ENCODE measurements at regions not wholly inside any gene's neighbourhood (a gene's known extent, or its start where the extent isn't known, plus 50 kb on each side); places are given as distances from the start of the nearest gene placed in this dataset.
"Not testable (repeated sequence)": the region's sequence is repeated elsewhere in the genome, so short reads cannot be mapped to it uniquely, and the experiment has no call there.

DNA sequence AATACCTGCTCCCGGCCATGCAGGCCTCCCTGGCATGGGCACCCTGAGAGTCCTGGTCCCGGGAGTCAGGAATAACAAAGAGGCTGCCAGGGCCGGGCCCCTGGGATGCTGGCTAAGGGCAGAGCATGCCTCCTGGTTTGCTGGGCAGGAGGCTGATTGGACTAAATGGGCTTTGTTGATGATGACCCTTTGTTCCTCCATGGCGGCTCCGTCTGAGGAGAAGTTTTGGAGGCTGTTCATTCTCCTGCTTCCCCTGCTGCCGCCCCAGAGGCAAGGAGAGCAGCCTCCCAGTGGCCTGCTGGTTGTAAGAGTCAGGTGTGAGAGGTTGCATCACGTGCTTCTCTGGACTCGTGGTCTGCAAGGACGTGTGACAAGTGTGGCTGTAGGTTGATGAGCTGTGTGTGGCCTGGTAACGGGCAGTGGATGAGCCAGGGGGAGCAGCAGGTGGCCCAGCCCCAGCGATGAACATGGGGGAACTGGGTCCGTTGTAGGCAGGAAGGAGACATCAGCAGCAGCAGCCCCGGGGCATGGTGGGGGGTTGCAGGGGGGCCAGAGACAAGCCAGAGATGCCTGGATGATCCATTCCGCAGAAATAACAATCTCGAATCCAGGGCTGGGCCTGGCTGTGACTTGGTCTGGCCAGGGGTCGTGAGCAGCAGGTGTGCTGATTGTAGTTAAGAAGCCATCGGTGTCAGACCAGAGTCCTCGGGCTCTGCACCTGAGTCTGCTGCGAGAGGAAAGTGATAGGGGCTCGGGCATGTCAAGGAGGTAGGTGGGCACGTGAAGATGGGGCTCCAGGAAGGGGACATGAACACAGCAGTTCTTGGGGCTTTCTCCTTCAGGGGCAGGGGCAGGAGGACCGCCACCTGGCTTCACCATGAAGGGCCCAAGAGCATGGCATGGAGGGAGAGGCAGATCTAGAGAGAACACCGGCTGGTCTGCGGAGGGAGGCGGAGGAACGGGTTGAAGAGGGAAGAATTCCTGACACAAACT lies 101.4 kb downstream of the TNFRSF13B start:
- DNase-seq: no peak

DNA sequence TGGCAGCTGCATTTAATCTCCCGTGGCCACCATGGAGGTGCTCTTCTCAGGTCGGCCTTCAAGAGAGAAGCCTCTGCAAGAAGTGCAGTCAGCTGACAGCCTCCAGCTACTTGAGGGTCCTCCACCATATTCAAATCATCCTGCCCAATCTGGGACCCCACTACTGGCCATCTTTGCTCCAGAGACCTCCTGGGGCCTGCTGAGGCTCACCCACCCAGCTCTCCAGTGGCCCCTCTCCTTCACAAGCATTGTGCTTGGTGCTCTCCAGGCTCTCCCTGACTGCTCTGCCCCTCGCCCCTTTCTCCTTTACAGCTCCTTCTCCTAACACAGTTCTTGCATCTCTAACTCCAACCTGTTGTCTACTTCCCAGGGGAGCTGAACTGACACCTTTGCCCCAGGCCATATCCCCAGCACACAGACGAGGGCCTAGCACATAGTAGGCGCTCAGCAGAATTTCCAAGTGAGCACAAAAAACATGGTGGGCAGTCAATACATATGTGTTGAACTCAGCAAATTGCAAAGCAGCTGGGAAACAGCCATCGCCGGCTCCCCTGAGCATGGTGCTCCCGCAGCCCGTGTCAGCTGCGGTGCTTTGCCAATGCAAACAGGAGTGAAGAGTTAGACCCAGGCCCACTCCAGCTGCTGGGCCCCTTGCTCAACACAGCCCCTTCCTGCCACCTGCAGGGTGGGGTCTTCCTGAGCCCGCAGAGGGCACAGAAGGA lies 102.2 kb downstream of the TNFRSF13B start:
- DNase-seq: not testable (repeated sequence)

DNA sequence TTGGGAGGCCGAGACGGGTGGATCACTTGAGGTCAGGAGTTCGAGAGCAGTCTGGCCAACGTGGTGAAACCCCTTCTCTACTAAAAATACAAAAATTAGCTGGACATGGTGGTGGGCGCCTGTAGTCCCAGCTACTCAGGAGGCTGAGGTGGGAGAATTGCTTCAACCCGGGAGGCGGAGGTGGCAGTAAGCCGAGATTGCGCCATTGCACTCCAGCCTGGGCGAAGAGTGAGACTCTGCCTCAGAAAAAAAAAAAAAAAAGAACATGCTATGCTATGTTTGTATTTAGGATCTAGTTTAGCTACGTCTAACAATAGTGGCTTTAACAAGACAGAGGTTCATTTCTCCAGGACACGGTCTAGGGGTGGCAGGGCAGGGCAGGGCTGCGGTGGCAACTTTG lies 103.3 kb downstream of the TNFRSF13B start:
- DNase-seq: not testable (repeated sequence)

DNA sequence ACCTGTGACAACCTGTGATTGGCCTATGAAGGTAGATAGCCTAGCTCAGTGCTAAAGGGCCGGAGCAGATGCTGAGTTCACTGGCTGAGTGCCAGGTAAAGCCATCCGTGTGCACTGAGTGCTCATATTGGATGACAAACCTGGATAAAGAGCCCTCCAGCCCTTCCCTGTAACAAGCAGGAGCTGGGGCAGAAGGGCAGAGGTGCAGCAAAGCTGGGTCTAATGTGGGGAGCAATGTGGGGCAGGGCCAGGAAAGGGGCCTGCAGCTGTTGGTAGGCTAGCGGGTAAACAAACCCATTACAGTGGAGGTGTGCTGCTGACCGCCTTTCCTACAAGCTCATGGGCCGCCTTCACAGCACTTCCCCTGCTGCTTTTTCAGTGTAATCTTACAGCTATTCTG lies 104.4 kb downstream of the TNFRSF13B start:
- not testable (repeated sequence) for DNase-seq

DNA sequence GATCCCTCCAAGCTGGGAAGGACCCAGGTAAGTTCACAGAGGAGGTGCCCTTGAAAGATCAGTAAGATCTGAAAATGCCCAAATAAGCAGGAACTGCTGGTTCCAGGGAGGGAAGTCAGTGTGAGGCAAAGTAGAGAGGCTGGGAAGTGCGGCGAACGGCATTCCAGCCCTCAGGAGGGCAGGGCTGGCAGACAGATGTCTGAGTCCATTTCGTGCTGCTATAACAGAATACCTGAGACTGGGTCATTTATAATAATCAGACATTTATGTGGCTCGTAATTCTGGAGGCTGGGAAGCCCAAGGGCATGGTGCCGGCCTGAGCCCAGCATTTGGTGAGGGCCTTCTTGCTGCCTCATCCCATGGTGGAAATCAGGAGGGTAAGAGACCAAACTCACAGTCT lies 105.1 kb downstream of the TNFRSF13B start:
- not testable (repeated sequence) for DNase-seq

DNA sequence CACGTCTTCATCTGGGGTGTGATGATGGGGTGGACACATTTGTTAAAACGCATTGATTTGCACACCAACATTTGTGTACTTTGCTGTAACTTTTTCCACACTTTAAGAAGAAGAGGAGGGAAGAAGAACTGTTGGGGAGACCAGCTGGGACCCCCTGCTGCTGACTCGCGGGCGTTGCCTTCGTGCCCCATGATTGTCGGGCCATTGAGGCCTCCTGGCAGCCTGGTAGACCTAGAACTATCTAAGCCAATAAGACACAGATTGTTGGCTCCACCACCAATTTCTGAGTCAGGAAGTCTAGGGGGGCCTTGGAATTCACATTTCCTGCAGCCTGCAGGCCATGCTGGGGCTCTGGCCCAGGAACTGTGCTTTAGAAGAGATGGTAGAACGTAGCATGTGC lies 105.5 kb downstream of the TNFRSF13B start:
- no peak for DNase-seq

DNA sequence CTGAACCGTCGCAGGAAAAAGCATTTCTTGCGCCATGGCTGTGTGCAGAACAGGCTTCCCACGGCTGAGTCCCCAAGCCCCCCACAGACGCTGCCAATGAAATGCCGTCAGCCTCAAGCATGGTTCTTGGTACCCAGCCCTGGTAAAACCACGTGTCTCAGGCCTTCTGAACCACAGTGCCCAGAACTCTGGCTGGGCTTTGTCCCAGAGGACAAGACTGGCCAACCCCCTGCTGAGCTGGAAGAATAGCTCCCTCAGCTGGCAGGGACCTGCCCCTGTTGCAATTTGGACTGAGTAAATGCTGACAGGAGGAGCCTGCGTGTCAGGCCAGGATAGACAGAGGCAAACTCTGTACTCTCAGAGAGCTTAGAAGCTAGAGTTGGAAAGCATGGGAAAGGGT lies 106.2 kb downstream of the TNFRSF13B start:
- DNase-seq: not testable (repeated sequence)

DNA sequence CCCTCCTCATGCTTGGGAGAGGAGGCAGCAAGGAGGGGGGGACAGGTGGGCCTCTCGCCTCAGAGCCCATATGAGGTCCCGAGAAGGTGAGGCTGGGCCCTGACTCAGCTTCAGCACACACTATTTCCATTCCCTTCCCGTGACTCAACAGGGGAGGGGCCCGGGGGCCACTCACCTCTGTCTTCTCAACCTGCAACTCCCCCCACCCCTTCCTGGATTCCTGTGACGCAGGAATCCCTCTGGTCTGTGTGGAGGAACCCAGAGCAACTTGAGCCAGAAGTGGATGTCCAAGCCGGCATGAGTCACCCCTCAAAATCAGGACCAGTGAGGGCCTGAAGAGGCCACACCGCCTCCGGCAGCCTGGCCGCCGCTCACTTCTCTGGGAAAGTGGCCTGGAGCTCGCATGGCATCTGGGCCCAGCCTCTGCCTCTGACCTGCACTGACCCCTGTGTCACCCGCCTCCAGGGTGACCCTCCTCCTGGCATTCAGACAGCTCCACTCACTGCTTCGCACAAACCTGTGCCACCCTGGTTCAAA lies 106.8 kb downstream of the TNFRSF13B start:
- DNase-seq: not testable (repeated sequence)

DNA sequence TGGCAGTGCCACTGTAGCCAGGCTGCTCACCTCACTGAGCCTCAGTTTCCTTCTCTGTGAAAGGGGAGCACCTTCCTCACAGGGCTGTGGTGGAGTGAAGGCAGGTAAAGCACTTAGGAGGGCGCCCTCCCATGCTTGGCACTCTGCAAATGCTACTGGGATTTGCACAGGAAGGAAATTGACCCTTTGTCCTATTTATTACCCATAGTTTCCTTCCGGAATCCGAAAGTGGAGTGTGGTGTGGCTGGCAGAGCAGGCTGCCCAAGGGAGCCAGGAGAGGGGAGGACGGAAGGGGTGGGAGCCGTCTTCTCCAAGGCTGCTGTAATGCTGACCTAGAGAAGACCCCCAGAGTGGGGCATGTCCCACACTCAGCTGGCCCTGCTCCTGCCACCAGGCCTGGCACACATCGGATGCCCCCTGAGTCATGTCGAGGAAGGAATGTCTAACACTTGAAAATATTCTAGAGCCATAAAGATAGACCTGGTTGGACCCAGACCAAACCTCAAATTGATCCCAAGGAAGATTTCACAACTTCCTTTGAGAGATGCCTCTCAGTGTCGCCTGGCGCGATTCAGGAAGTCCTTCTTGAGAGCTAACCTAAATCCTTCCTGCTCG lies 107.3 kb downstream of the TNFRSF13B start:
- DNase-seq: not testable (repeated sequence)

DNA sequence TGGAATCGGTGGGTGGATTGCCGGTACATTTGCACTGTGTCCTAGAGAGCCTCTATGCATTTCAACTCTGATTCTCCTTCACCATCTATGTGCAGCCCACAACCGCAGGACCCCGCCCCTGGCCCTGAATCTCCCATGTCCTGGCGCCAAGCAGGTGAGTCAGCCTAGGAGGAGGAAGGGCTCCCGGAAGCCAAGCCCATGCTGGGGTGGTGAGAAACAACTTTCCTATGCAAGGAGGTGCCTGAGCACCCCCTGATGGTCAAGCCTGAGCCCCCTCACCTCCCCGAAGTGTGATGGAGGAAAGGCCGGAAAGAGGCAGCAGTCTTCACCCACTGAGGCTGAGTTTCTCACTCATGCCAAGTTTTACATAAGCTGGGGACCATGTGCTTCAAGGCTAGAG lies 110.8 kb downstream of the TNFRSF13B start:
- DNase-seq: not testable (repeated sequence)

DNA sequence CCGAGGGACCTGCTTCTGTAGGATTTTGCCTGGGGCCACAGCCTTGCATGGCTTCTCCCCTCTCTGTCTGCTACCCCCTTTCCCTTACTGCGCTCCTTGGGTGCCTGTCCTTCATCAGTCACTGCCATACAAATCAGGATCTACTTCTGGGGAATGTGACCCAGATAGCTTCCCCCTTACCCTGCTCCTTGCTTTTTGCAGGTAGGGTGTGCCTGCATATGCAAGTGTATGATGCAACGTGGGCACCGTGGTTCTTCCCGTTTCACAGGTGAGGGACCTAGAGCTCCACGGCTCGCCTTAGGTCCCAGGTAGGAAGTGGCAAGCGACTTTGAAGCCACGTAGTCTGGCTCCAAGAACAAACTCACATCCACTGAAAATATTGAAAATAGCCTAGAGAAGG lies 111.5 kb downstream of the TNFRSF13B start:
- not testable (repeated sequence) for DNase-seq

DNA sequence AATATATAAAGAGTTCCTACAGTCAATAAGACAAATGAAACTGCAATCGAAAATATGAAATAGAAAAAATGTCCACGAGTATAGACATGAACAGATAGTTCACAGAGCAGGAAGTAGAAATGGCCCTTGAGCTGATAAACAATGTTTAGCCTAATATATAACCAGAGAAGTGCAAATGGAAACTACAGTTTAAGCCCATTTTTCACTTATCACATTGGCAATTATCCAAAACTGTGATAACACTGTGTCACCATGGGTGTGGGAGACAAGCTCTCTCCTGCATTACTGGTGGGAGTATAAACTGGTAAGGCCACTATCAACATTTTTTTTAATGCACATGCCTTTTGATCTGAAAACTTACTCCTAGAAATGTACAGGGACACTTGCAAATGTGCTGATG lies 112.4 kb downstream of the TNFRSF13B start:
- not testable (repeated sequence) for DNase-seq

DNA sequence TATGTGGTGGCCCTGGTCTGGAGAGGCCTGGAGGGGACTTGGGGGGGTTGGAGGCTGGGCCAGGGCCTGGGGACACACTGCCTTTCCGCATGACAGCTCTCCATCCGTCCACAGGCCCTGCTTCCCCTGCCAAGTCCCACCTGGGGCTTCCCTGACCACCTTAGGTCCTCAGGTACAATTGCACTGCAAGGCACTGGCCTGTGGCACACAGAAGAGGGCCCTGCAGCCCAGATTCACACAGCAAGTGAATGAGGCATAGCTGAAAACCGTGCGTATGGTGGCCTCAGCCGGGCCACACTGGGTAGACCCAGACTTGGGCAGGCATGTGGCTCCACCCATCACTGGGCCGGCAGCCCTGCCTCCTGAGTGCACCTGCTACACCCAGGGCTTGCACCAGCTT lies 114.2 kb downstream of the TNFRSF13B start:
- DNase-seq: not testable (repeated sequence)

DNA sequence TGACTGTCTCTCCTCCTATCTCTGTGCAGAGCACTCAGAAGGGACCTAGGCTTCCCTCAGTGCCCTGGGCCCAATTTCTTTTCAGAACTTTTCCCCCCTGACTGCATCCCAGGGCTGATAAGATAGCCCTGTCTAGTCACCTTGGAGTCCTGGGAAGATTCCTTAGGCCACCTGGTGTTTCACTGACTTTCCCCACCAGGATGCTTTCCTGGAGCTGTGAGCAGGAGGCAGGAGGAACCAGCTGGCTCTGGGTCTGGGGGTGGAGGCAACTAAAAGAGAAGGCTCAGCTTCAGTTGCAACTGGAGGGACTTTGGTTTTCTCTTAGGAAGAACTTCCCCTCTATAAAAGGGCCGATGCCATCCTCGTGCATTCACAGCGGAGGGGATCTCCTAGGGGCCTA lies 115.1 kb downstream of the TNFRSF13B start:
- DNase-seq: not testable (repeated sequence)

DNA sequence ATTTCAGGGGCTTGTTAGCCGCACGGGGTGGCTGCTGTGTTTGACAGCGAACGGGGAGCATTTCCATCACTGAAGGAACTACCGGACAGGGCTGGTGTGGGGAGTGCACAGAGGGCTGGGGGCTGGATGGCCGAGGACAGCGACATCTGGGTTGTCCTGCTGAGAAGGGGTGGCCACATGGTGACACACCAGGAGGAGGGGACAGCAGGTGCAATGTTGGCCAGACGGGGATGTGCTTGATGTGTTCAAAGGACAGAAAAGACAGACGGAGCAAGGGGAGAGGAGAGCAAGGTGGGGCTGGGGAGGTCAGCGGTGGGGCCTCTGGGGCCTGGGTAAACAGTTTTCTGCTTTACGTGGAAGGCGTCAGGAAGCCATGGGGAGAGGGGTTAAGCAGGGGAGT lies 115.7 kb downstream of the TNFRSF13B start:
- not testable (repeated sequence) for DNase-seq

DNA sequence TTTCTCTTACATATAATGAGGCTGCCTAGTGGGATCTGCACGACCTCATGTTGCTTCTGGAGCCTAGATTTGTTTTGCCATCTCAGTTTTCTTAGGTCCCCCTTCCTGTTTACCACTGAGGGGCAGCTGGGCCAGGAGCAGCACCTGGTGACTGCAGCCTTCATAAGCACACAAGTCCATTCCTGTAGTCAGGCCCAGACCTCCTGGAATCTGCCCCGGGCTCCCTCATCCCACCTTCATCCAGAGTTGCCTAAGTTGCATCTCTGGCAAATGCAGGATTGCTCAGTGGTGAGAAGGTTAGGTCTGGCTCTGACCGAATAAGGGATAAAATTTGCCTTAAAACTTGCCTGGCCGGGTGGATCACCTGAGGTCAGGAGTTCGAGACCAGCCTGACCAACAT lies 117.3 kb downstream of the TNFRSF13B start:
- DNase-seq: not testable (repeated sequence)

DNA sequence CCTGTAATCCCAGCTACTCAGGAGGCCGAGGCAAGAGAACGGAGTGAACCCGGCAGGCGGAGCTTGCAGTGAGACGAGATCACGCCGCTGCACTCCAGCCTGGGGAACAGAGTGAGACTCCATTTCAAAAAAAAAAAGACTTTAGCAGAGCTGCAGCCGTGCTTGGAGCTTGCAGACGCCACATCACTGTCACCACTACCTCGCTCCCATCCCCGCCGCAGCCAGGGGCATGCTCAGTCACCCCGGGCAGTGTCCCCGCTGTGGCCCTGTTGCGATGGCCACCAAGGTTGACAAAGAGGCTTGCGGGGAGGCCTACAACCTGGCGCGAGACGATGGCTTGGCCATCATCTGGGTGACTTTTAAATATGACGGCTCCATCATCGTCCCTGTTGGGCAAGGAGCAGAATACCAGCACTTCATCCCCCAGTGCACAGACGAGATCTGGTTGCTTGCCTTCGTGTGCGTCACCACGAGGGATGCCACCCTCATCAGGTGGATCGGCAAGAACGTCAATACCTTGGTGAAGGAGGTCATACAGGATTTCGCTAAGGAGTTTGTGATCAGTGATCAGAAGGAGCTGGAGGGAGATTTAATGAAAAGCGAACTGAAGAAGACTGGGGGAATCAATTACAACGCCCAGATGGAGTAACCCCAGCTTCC lies 118.1 kb downstream of the TNFRSF13B start:
- no peak for DNase-seq

DNA sequence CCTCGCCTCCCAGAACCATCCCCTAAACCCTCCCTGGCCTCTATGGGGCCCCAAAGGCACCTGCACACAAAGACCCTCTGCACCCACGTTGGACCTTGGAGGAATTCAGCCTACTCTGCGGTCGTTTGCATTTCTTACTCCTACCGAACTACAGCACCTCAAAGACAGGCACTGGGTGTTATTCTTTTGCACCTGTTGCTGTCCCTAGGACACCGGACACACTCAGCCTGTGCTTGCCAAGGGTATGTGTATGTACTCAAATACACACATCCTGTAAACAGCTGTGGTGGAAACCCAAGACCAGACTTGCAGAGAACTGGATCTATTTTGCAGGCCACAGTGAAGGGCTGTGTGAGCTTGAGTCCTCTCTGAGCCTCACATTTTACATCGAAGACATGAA lies 122.1 kb downstream of the TNFRSF13B start:
- not testable (repeated sequence) for DNase-seq

DNA sequence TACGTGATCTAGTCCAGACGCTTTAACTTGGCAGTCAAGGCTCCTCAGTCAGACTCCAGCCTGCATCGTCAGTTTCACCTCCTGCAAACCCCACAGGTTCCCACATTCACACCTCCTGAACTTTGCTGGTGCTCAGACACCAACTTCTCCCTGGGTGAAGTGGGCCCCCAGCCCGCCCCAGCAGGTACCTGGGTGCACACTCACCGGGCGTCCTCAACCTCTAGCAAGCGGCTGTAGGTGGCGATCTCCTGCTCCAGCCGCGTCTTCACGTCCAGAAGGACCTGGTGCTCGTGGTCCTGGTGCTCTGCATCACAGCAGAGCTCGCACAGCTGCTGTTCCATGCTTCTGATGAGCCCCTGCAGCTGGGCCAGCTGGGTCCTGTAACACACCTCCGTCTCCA lies 122.9 kb downstream of the TNFRSF13B start:
- DNase-seq: not testable (repeated sequence)

DNA sequence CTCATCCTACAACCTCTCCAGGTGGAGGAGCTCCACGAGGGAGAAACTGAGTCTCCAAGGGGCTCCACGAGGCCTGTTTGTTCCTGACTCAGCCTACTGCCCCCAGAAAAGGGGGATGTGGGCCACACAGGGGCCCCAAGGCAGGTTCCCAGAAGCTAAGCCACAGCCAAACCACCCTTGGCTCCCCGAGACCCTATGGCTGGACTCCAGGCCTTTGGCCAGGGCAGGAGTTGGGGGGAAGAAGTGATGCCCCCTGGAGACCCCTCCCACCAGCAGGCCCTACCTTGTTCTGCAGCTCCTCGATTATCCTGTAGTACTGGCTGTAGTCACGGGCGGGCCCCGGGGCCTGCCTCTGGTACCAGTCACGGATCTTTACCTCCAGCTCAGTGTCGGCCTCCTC lies 126.8 kb downstream of the TNFRSF13B start:
- DNase-seq: not testable (repeated sequence)

DNA sequence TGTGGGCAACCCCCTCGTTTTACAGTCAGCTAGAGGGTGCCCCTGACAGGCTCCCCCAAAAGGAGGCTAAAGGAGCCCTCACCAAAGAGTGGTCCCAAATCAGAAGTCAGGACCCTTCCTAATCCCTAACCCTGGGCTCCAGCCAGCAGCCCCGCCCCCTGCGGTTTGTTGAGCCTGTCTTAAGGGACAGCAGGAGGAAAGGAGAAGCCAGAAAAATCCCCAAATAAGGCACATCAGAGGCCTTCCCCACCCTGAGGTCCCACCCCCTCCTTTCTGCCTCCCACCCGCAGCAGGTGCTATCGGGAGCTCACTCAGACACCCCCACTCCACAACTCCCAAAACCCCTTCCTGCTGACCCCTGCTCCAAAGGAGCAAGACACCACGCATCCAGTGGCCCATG lies 127.2 kb downstream of the TNFRSF13B start:
- not testable (repeated sequence) for DNase-seq

DNA sequence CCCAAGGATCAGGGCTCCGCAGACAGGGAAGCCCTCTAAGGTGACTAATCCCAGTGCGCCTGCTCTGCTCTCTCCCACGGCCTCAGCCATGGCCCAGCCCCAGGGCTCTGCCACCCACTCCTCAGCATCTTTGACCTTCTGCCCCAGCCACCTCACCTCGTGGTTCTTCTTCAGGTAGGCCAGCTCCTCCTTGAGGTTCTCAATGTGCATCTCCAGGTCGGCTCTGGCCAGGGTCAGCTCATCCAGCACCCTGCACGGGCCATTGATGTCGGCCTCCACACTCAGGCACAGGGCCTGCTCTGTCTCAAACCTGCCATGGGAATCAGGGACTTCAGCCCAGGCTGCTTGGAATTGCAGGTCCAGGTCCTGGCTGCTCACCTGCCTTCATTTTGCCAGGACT lies 128.4 kb downstream of the TNFRSF13B start:
- not testable (repeated sequence) for DNase-seq
